C1 segment of cervical spinal cord (tissue), 14 donors: ENCODE measurements at regions not wholly inside any gene's neighbourhood (a gene's known extent, or its start where the extent isn't known, plus 50 kb on each side); places are given as distances from the start of the nearest gene placed in this dataset.
"Not testable (repeated sequence)": the region's sequence is repeated elsewhere in the genome, so short reads cannot be mapped to it uniquely, and the experiment has no call there.

Experiments
- DNase-seq, 14 donors: peaks; one replicate each; lab custom pipeline; 2025; lab: John Stamatoyannopoulos, UW

- no peak for DNase-seq
These were observed 82.8 kb upstream of the RALGPS2 start for GRCh38 chr1:178642282-178642681.

- no peak for DNase-seq
These were observed 81.7 kb upstream of the RALGPS2 start for GRCh38 chr1:178643349-178643748.

GRCh38 chr1:178643831-178644230 is 81.2 kb upstream of the RALGPS2 start:
- DNase-seq, result no peak

GRCh38 chr1:178644308-178645120 is 80.5 kb upstream of the RALGPS2 start:
- no peak for DNase-seq

GRCh38 chr1:178645157-178645807 is 79.8 kb upstream of the RALGPS2 start:
- DNase-seq, result no peak

GRCh38 chr1:178645808-178646200 is 79.2 kb upstream of the RALGPS2 start:
- no peak for DNase-seq

- DNase-seq, result no peak
These were observed 78.2 kb upstream of the RALGPS2 start for GRCh38 chr1:178646821-178647220.

- no peak for DNase-seq
These were observed 76.9 kb upstream of the RALGPS2 start for GRCh38 chr1:178648151-178648550.

GRCh38 chr1:178649582-178650350 is 75.3 kb upstream of the RALGPS2 start:
- DNase-seq, result no peak

- peak in 1 of 14 donors; percentile 11 for DNase-seq
These were observed 74.0 kb upstream of the RALGPS2 start for GRCh38 chr1:178650934-178651511.

- no peak for DNase-seq
These were observed 73.3 kb upstream of the RALGPS2 start for GRCh38 chr1:178651742-178652141.

GRCh38 chr1:178652506-178653490 is 72.2 kb upstream of the RALGPS2 start:
- no peak for DNase-seq

GRCh38 chr1:178659789-178660208 is 65.2 kb upstream of the RALGPS2 start:
- no peak for DNase-seq

GRCh38 chr1:178660461-178660860 is 64.6 kb upstream of the RALGPS2 start:
- no peak for DNase-seq

GRCh38 chr1:178664278-178664677 is 60.8 kb upstream of the RALGPS2 start:
- peak in 1 of 14 donors; percentile 4 for DNase-seq

- DNase-seq, result no peak
These were observed 59.5 kb upstream of the RALGPS2 start for GRCh38 chr1:178665579-178665978.

- not testable (repeated sequence) for DNase-seq
These were observed 58.2 kb upstream of the RALGPS2 start for GRCh38 chr1:178666891-178667290.

- DNase-seq, result no peak
These were observed 52.6 kb upstream of the RALGPS2 start for GRCh38 chr1:178672434-178672833.

- not testable (repeated sequence) for DNase-seq
These were observed 50.5 kb upstream of the RALGPS2 start for GRCh38 chr1:178674559-178674958.
